Forelimb muscle (tissue), 1 donor: ENCODE measurements at regions not wholly inside any gene's neighbourhood (a gene's known extent, or its start where the extent isn't known, plus 50 kb on each side); places are given as distances from the start of the nearest gene placed in this dataset.
"Not testable (repeated sequence)": the region's sequence is repeated elsewhere in the genome, so short reads cannot be mapped to it uniquely, and the experiment has no call there.

Source experiments
- DNase-seq: peaks from one replicate; pipeline ENCODE4 v3.0.0-alpha.2; 2013; ENCODE audit warnings: low read depth

GRCh38 chr11:116375221-116375620, 397.6 kb downstream of the BUD13 start:
- no peak for DNase-seq

DNA sequence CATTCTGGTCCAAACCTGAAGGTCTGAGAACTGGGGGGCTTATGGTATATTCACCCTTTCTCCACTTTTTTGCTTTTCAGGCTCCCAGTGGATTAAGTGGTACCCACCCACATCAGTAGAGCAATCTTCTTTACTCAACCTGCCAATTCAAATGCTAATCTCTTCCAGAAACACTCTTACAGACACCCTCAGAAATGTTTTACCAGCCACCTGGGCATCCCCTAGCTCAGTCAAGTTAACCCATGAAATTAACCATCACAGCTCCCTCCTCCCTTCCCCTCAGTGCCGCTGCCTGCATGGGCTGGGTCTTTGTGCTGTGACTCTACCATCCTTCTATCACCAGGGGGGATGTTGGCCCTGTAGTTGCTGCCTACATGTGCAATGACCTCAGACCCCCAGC, 398.7 kb downstream of the BUD13 start:
- DNase-seq = no peak

GRCh38 chr11:116373104-116373944, 399.5 kb downstream of the BUD13 start:
- DNase-seq = no peak

DNA sequence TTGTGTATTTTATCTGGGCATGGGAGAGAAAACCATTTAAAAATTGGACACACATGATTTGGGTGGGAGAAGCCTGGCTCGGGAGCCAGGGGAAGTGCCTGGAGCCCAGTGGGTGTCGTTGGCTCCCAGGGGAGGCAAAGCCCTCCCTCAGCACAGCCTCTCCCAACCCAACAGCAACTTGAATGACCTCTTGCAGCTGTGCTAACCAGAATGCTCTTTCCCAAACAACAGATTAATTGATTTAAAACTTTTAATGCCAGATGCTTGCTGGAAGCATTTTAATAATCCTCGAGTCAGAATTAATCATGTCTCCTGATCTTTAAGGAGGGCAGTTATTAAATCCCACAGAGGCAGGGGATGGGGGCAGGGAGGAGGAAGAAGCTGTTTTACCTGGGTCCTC, 401.6 kb downstream of the BUD13 start:
- DNase-seq = no peak

GRCh38 chr11:116368784-116369183, 404.0 kb downstream of the BUD13 start:
- DNase-seq = no peak

DNA sequence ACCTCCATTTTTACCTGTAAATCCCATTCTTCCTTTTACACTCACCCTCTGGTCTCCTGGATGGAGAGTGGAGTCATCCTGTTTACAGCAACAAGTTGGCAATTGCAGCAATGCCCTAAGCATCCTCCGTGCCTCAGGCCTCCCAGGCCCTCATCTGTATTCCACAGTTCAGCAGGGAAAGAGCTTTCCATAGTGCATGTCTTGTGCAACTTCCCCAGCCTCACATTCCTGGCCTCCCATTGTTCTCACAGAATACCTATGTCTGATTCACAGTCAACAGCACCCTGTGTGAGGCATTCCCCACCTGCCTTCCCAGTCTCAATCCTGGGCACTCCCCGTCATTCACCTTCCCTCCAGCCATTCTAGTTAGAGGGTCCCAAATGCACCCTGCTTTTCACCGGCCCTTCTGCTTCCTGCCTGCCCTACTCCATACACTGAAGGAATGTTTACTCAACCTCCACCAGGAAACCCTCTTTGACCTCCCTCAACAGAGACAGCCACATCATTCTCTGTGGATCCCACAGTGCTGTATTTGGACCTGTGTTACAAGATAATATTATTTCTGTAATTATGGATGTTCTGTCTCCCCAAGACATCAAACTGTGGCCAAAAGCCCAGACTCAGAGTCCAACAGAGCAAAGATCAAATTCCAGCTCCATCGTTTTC, 405.7 kb downstream of the BUD13 start:
- DNase-seq = no peak

DNA sequence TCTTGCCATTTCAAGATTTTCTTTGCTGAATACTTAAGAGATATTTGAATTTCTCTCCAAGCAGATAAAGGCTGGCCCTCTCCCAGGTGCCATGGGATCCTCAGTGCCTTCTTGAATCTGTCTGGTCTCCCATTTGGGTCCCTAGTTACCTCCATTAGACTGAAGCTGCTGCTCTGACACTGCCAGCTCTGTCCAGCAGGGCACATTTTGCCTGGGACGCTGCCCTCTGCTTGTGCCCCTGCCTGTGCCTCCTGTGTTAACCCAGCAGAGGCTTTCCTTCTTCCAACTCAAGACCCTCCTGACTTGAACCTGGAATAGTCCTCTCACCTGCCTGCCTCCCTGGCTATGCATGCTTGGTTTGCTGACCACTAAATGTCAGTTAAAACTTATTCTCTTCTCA, 406.3 kb downstream of the BUD13 start:
- no peak for DNase-seq

DNA sequence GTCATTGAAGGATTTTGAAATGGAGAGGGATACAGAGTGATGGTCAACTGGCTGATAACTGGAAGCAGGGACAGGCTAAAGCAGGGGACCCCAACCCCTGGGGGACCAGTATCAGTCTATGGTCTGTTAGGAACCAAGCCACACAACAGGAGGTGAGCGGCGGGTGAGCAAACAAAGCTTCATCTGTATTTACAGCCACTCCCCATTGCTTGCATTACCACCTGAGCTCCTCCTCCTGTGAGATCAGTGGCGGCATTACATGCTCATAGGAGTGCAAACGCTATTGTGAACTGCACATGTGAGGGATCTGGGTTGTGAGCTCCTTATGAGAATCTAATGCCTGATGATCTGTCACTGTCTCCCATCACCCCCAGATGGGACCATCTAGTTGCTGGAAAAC, 407.9 kb downstream of the BUD13 start:
- not testable (repeated sequence) for DNase-seq

DNA sequence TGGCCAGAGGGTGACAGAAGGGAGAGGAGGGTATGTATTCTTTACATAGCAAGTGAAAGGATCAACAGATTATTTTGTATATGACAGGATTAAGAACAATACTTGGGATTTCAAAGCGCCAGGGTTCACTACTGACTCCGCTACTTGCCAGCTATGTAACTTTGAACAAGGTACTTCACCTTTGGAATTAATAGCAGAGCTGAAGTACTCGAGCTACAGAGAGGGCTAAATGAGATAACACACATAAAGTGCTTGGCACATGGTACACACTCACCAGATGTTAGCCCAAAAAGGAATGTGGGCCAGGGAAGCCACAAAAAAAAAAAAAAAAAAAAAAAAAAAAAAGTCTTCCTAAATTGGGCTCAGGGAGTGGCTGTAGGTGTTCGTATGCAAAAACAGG, 408.4 kb downstream of the BUD13 start:
- DNase-seq = no peak

- no peak for DNase-seq
These were observed 412.4 kb downstream of the BUD13 start for GRCh38 chr11:116360221-116360941.

DNA sequence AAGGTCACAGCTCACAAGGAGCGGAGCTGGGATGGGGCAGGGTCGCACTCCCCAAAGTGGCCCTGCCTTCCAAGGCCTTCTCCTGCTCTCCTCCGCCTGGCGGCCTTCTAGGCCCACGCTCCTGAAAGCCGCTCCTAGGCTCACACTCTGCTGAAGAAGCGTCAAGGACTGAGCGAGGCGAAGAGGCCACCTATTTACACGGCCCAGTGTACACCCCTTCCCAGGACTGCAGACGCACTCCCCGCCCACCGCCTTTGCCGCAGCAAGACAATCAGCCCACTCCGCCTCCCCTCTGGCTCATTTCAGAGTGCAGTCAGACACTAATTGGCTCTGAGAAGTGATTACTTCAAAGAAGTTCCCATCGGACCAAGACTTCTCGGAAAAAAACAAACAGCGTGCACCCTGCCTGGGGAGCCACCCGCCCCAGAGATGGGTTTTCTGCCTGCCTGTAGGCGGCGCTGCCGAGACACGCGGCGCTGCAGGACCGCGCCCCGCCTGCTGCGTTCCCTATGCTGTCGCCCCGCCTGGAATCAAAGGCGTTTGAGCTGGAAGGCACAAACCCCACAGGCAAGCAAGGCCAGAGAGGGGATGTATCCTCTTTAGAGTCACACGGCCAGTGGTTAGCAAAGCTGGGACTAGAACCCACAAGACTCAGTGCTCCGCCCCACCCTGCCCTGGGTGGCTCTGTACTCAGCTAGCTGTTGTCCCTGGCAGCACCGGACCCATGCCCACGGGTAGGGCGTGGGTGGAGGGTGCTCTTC, 414.8 kb downstream of the BUD13 start:
- no peak for DNase-seq

- no peak for DNase-seq
These were observed 416.3 kb downstream of the BUD13 start for GRCh38 chr11:116356451-116356850.

GRCh38 chr11:116355104-116355503, 417.7 kb downstream of the BUD13 start:
- no peak for DNase-seq

DNA sequence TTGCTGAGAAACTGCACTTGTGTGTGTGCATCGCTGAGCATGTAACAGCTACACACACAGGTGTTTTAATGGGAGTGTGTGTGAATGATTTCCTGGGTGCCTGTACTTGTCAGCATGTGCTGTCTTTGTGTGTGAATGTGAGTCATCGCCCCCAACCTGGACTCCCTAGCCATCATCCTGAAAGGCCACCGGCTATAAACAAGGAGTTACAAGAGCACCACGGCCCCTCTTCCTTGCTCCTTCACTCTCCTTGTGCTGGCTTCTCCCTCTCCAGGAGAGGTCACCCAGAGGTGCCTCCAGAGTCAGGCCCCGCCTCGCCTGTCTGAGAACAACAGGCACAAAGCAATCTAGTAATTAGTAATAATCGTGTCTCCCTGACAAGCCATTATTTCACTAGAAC, 419.2 kb downstream of the BUD13 start:
- no peak for DNase-seq

GRCh38 chr11:116352881-116353280, 419.9 kb downstream of the BUD13 start:
- DNase-seq = no peak

GRCh38 chr11:116348226-116348625, 424.6 kb downstream of the BUD13 start:
- DNase-seq = peak; percentile 2

DNA sequence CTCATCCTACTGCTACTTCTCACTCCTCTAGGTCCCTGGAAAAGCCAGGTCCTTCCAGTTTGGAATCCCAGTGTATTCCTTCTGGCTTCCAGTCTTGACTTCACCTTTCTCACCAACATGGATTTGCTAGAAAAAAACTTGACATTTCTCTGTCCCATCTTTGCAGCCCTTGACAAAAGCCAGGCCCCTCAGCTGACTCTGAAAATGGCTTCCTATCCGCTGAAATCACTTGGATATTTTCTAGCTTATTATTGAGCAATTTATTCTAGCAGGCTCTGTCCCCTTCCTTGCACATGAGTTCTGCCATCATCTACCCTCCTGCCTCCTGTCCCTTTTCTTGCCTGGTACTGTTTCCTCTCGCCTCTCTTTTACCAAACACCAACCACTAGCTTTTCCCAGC, 427.2 kb downstream of the BUD13 start:
- DNase-seq = no peak

DNA sequence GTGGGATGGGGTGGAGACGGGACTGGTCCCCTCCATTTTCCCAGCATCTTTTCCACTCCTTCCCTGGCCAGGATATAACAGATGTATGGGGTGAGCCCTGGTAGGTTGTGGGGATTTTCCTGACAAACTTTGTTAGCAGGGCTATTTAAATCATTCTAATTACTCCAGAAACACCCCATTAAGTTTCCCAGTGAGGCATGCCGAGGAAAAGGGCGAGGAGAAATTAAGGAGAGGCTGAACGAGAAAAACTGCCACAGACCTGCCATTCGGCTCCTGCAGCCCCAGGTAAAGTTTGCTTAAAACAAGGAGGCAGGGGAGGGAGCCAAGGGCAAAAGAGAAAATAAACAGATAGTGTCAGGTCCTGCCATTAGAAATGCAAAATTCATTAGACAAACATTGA, 428.2 kb downstream of the BUD13 start:
- DNase-seq = no peak

DNA sequence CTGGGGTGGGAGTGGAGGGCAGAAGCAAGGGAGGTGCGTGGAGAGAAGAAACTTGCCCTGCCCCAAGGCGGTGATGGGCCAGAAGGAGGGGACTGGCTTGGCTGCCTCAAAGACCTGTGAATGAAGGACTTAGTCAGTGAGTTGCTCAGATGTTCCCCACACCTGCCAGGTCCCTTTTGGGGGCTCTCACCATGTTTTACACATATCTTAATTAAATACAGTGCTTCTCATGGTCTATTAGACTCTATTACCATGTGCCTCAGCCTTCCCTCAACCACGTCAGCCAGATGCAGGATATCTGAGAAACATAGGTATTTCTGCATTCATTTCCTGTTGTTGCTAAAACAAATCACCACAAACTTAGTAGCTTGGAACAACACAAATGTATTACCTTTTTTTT, 429.5 kb downstream of the BUD13 start:
- no peak for DNase-seq

DNA sequence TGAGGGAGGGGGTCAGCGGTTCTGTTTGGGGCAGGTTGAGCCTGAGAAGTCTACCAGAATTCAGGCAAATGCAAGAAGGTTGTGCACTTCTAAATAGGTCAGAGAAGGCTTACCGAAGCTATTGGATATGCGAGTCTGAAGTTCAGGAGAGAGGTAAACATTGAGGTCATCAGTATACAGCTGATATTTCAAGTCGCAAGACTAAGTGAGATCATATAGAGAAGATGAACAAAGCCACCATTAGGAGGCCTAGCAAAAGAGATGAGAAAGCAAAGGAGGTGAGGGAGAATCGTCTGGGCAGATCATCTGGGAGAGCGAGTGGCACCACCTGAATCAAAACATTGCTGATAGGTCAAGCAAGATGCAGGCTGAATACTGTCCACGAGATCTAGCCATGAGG, 430.6 kb downstream of the BUD13 start:
- DNase-seq = no peak

DNA sequence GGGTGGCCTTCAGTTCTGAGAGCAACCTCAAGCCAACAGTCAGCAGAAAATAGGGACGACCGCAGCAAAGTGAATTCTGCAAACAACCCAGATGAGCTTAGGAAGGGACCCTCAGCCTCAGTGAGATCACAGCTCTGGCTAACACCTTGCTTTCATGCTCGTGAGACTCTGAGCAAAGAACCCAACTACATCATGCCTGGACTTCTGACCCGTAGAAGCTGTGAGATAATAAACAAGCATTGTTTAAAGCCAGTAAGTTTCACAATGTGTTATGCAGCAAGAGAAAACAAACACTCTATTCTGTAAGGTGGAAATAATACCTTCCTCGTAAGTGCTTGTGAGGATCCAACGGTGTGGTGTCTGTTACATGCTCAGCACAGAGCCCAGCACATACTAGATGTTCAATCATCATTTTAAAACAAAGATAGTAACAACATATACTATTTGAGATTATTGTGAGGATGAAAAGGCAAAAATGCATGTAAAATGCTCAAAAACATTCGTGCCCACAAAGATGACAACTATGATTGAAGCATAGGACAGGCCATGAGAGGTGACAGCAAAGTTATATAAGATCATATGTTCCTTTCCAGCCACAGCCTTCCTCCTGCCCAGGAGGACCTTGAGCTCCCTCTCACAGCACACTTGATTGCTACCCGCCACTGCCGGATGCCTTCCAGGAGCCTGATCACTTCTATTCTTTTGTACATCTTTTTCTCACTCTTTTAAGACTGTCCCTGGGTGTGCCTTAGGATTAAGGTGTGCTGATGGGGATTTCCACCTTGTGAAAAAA, 433.3 kb downstream of the BUD13 start:
- no peak for DNase-seq
